ENCODE measurements at regions not wholly inside any gene's neighbourhood (a gene's known extent, or its start where the extent isn't known, plus 50 kb on each side); places are given as distances from the start of the nearest gene placed in this dataset.
"Not testable (repeated sequence)": the region's sequence is repeated elsewhere in the genome, so short reads cannot be mapped to it uniquely, and the experiment has no call there.

GRCh38 chr6:27143020-27143388, 104.5 kb upstream of the PRSS16 start:
- TF ChIP-seq, protein P1, sequence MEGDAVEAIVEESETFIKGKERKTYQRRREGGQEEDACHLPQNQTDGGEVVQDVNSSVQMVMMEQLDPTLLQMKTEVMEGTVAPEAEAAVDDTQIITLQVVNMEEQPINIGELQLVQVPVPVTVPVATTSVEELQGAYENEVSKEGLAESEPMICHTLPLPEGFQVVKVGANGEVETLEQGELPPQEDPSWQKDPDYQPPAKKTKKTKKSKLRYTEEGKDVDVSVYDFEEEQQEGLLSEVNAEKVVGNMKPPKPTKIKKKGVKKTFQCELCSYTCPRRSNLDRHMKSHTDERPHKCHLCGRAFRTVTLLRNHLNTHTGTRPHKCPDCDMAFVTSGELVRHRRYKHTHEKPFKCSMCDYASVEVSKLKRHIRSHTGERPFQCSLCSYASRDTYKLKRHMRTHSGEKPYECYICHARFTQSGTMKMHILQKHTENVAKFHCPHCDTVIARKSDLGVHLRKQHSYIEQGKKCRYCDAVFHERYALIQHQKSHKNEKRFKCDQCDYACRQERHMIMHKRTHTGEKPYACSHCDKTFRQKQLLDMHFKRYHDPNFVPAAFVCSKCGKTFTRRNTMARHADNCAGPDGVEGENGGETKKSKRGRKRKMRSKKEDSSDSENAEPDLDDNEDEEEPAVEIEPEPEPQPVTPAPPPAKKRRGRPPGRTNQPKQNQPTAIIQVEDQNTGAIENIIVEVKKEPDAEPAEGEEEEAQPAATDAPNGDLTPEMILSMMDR (IDR thresholded peaks at IDR 0.05; ENCODE audit: insufficient read depth, low read length) = not testable (repeated sequence)
- not testable (repeated sequence) for TF ChIP-seq SPI1 (IDR thresholded peaks at IDR 0.05; ENCODE audit: borderline replicate concordance, low read depth); POLR2AphosphoS5 (IDR thresholded peaks at IDR 0.05; ENCODE audit: low read depth)

All from HL-60 (cell line).